ENCODE measurements at regions not wholly inside any gene's neighbourhood (a gene's known extent, or its start where the extent isn't known, plus 50 kb on each side); places are given as distances from the start of the nearest gene placed in this dataset.

- no peak overlapping the region for H3K4me3 ChIP-seq (ENCODE audit: low read depth in 1 of 3, low read length in 3 of 3)
- H3K36me3 ChIP-seq (ENCODE audit: control insufficient read depth in 4 of 4, insufficient read depth in 3 of 4, low read depth in 1 of 4, low read length in 3 of 4) = no peaks in the 10 kb centered on the region
- DNase-seq (ENCODE audit: low spot score) = no peak
- no peaks in the 10 kb centered on the region for H3K4me1 ChIP-seq (ENCODE audit: control insufficient read depth in 4 of 4, insufficient read depth in 4 of 4, low read length in 3 of 4)
- 81% methylated on average over 7 of the region's 7 CpGs for WGBS
- H3K9me3 ChIP-seq (ENCODE audit: control insufficient read depth in 4 of 4, low read length in 3 of 4) = no peaks in the 10 kb centered on the region
- H3K9ac ChIP-seq (ENCODE audit: low read depth in 1 of 2, low read length in 2 of 2) = no peak overlapping the region
- TF ChIP-seq RAD21 (IDR thresholded peaks at IDR 0.05) = no peak
- TF ChIP-seq FOXA2 (IDR thresholded peaks at IDR 0.05) = no peak
- TF ChIP-seq YY1 (IDR thresholded peaks at IDR 0.05) = no peak
- no peak for TF ChIP-seq EGR1 (IDR thresholded peaks at IDR 0.05; ENCODE audit: low read depth in 2 of 2)
- H3K27ac ChIP-seq (ENCODE audit: low read depth in 1 of 2, low read length in 2 of 2) = no peak overlapping the region
- no peaks in the 10 kb centered on the region for H3K27me3 ChIP-seq (ENCODE audit: control insufficient read depth in 4 of 4, insufficient read depth in 4 of 4, low read length in 3 of 4)
These were observed 707.1 kb upstream of the SPRY2 start for GRCh38 chr13:81048026-81048461.

GRCh38 chr13:81041761-81042160, 700.8 kb upstream of the SPRY2 start:
- WGBS = 45% methylated on average over 1 of the region's 1 CpG
- no peaks in the 10 kb centered on the region for H3K4me1 ChIP-seq (ENCODE audit: control insufficient read depth in 4 of 4, insufficient read depth in 4 of 4, low read length in 3 of 4)
- H3K27me3 ChIP-seq (ENCODE audit: control insufficient read depth in 4 of 4, insufficient read depth in 4 of 4, low read length in 3 of 4) = no peaks in the 10 kb centered on the region
- no peaks in the 10 kb centered on the region for H3K36me3 ChIP-seq (ENCODE audit: control insufficient read depth in 4 of 4, insufficient read depth in 3 of 4, low read depth in 1 of 4, low read length in 3 of 4)
- H3K9ac ChIP-seq (ENCODE audit: low read depth in 1 of 2, low read length in 2 of 2) = no peak overlapping the region
- DNase-seq (ENCODE audit: low spot score) = no peak
- H3K27ac ChIP-seq (ENCODE audit: low read depth in 1 of 2, low read length in 2 of 2) = no peak overlapping the region
- H3K9me3 ChIP-seq (ENCODE audit: control insufficient read depth in 4 of 4, low read length in 3 of 4) = no peaks in the 10 kb centered on the region
- no peak overlapping the region for H3K4me3 ChIP-seq (ENCODE audit: low read depth in 1 of 3, low read length in 3 of 3)
- TF ChIP-seq TAF1 (conservative IDR thresholded peaks at IDR 0.05) (no peak), HNF4G (IDR thresholded peaks at IDR 0.05) (no peak), CTCF (IDR thresholded peaks at IDR 0.05; ENCODE audit: low read depth, low read length, missing input control) (no peak)

GRCh38 chr13:81031996-81032395, 691.1 kb upstream of the SPRY2 start:
- Histone ChIP-seq H3K36me3 (ENCODE audit: control insufficient read depth in 4 of 4, insufficient read depth in 3 of 4, low read depth in 1 of 4, low read length in 3 of 4) (no peaks in the 10 kb centered on the region), H3K9me3 (ENCODE audit: control insufficient read depth in 4 of 4, low read length in 3 of 4) (no peaks in the 10 kb centered on the region), H3K27ac (ENCODE audit: low read depth in 1 of 2, low read length in 2 of 2) (no peak overlapping the region), H3K9ac (ENCODE audit: low read depth in 1 of 2, low read length in 2 of 2) (no peak overlapping the region), H3K4me1 (ENCODE audit: control insufficient read depth in 4 of 4, insufficient read depth in 4 of 4, low read length in 3 of 4) (no peaks in the 10 kb centered on the region), H3K4me3 (ENCODE audit: low read depth in 1 of 3, low read length in 3 of 3) (no peak overlapping the region), H3K27me3 (ENCODE audit: control insufficient read depth in 4 of 4, insufficient read depth in 4 of 4, low read length in 3 of 4) (no peaks in the 10 kb centered on the region)
- DNase-seq (ENCODE audit: low spot score) = no peak
- WGBS = 77% methylated on average over 1 of the region's 1 CpG
- TF ChIP-seq YY1 (IDR thresholded peaks at IDR 0.05) (no peak), FOXA2 (IDR thresholded peaks at IDR 0.05) (no peak), SP1 (IDR thresholded peaks at IDR 0.05) (no peak), ZBTB33 (IDR thresholded peaks at IDR 0.05) (no peak), RXRA (IDR thresholded peaks at IDR 0.05) (no peak)

GRCh38 chr13:81025091-81025490, 684.2 kb upstream of the SPRY2 start:
- no peak overlapping the region for H3K4me3 ChIP-seq (ENCODE audit: low read depth in 1 of 3, low read length in 3 of 3)
- H3K36me3 ChIP-seq (ENCODE audit: control insufficient read depth in 4 of 4, insufficient read depth in 3 of 4, low read depth in 1 of 4, low read length in 3 of 4) = no peaks in the 10 kb centered on the region
- H3K9me3 ChIP-seq (ENCODE audit: control insufficient read depth in 4 of 4, low read length in 3 of 4) = no peaks in the 10 kb centered on the region
- peaks cover 0 to 9% (median 1%) of the 10 kb centered on the region in 4 donors for H3K4me1 ChIP-seq (ENCODE audit: control insufficient read depth in 4 of 4, insufficient read depth in 4 of 4, low read length in 3 of 4)
- no peak for DNase-seq (ENCODE audit: low spot score)
- no peak overlapping the region for H3K27ac ChIP-seq (ENCODE audit: low read depth in 1 of 2, low read length in 2 of 2)
- H3K9ac ChIP-seq (ENCODE audit: low read depth in 1 of 2, low read length in 2 of 2) = no peak overlapping the region
- WGBS = 92% methylated on average over 3 of the region's 3 CpGs
- no peaks in the 10 kb centered on the region for H3K27me3 ChIP-seq (ENCODE audit: control insufficient read depth in 4 of 4, insufficient read depth in 4 of 4, low read length in 3 of 4)
- TF ChIP-seq FOXA1 (IDR thresholded peaks at IDR 0.05) = no peak
- no peak for TF ChIP-seq NR2F2 (IDR thresholded peaks at IDR 0.05)
- no peak for TF ChIP-seq TAF1 (conservative IDR thresholded peaks at IDR 0.05)
- no peak for TF ChIP-seq HNF4G (IDR thresholded peaks at IDR 0.05)
- TF ChIP-seq YY1 (IDR thresholded peaks at IDR 0.05) = no peak
- no peak for TF ChIP-seq HNF4A (conservative IDR thresholded peaks at IDR 0.05)
- TF ChIP-seq GABPA (IDR thresholded peaks at IDR 0.05 in 1 of 2, conservative IDR thresholded peaks at IDR 0.05 in 1 of 2) = no peak
- TF ChIP-seq RAD21 (IDR thresholded peaks at IDR 0.05) = no peak
- no peak for TF ChIP-seq FOXA2 (IDR thresholded peaks at IDR 0.05)
- no peak for TF ChIP-seq CTCF (IDR thresholded peaks at IDR 0.05; ENCODE audit: low read depth, low read length, missing input control)
